Activated CD4-positive, alpha-beta memory T cell treated with anti-CD3 and anti-CD28 coated beads for 36 hours (primary cell): ENCODE measurements at regions not wholly inside any gene's neighbourhood (a gene's known extent, or its start where the extent isn't known, plus 50 kb on each side); places are given as distances from the start of the nearest gene placed in this dataset.
"Not testable (repeated sequence)": the region's sequence is repeated elsewhere in the genome, so short reads cannot be mapped to it uniquely, and the experiment has no call there.

Experiments
- CTCF ChIA-PET: fragments of 350-600 bp; sonication (Branson Sonifier 250); formaldehyde crosslinking; loops from one replicate; lab custom pipeline; 2021; ENCODE audit warnings: antibody characterized with exemption, inconsistent platforms; lab: Charles Lee
- POLR2A ChIA-PET: fragments of 350-600 bp; sonication (Branson Sonifier 250); formaldehyde crosslinking; loops from one replicate; lab custom pipeline; 2021; ENCODE audit warnings: antibody characterized with exemption; lab: Charles Lee
- DNase-seq: peaks from one replicate; pipeline ENCODE4 v3.0.0-alpha.2; 2020
- H3K27ac Mint-ChIP-seq: one replicate; pipeline ENCODE4 v1.8.0; 2021; ENCODE audit warnings: mixed read lengths
- H3K27me3 Mint-ChIP-seq: one replicate; pipeline ENCODE4 v1.8.0; 2021; ENCODE audit warnings: mixed read lengths
- H3K36me3 Mint-ChIP-seq: one replicate; pipeline ENCODE4 v1.8.0; 2021; ENCODE audit warnings: mixed read lengths
- H3K4me1 Mint-ChIP-seq: one replicate; pipeline ENCODE4 v1.8.0; 2021; ENCODE audit warnings: low read depth, mixed read lengths
- H3K4me3 Mint-ChIP-seq: one replicate; pipeline ENCODE4 v1.8.0; 2021; ENCODE audit warnings: mild to moderate bottlenecking, mixed read lengths
- H3K9me3 Mint-ChIP-seq: one replicate; pipeline ENCODE4 v1.8.0; 2021; ENCODE audit warnings: mixed read lengths
- intact Hi-C: fragments of 100-400 bp; cut with micrococcal nuclease; formaldehyde crosslinking; loops from one replicate; pipeline ENCODE4 v1.15.1; 2023

- intact Hi-C loops: no loop called here
- Mint-ChIP-seq H3K27ac (no peak overlapping the region), H3K36me3 (no peaks in the 10 kb centered on the region), H3K4me1 (no peaks in the 10 kb centered on the region), H3K4me3 (no peak overlapping the region), H3K9me3 (no peaks in the 10 kb centered on the region), H3K27me3 (no peaks in the 10 kb centered on the region)
- ChIA-PET POLR2A (no interaction called here), CTCF (no interaction called here)
- no peak for DNase-seq
These were observed 266.1 kb downstream of the SPRY2 start for GRCh38 chr13:80074811-80075210.

DNA sequence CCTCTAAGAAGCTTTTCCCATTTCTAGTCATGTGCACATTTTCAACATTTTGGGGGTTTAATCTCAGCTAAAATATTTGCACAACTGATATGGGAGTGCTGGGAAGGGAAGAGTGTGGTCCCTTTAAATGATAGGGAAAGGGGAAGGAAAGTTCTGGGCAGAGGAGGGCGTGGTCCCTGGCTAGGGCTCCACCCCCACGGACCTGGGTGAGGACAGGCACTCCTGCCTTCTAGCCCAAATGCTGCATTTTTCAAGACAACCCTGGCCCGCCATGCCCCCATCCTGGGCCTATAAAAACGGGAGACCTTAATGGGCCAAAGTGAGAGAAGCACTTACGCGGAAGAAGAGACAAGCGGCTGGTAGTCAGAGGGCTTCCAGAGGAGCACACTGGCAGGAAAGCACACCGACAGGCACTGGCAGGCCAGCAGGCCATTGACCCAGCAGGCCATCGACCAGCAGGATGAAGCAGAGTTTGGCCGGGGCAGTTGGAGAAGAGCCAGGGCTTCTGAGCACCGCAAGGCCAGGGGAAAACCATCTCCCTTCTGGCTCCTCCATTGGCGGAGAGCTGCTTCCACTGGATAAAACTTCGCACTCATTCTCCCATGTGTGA lies 266.7 kb downstream of the SPRY2 start:
- Mint-ChIP-seq H3K4me1 (no peaks in the 10 kb centered on the region), H3K9me3 (no peaks in the 10 kb centered on the region), H3K4me3 (no peak overlapping the region), H3K27ac (no peak overlapping the region), H3K27me3 (no peaks in the 10 kb centered on the region), H3K36me3 (no peaks in the 10 kb centered on the region)
- ChIA-PET CTCF (no interaction called here), POLR2A (interaction anchor here (0.7 kb wide), 1 partner anchor 321 kb away, joined by 3 read pairs; no protein-coding TSS in a partner anchor)
- intact Hi-C loops: no loop called here
- no peak for DNase-seq

DNA sequence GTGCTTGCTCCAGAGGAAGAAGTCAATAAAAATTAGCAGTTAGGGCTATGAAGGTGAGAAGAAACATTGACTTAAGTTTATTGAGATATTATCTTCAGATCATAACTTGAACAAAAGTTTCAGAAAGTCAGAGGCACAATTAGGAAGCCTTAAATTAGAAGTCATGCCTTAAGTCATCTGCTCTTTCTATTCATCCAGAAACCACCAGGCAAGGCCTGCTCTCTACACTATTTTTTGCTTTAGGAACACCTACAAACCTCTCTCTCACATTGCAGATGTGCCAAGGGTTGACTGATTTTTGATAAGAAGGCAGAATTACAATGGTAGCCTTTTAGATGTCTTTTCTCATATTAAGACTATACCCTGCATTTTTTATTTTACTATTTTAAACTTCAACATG lies 268.7 kb downstream of the SPRY2 start:
- no peak for DNase-seq
- no peaks in the 10 kb centered on the region for H3K9me3 Mint-ChIP-seq
- H3K27me3 Mint-ChIP-seq: no peaks in the 10 kb centered on the region
- no peak overlapping the region for H3K27ac Mint-ChIP-seq
- ChIA-PET CTCF (no interaction called here), POLR2A (no interaction called here)
- no peak overlapping the region for H3K4me3 Mint-ChIP-seq
- intact Hi-C loops: no loop called here
- no peaks in the 10 kb centered on the region for H3K36me3 Mint-ChIP-seq
- H3K4me1 Mint-ChIP-seq: no peaks in the 10 kb centered on the region

- no peak for DNase-seq
- Mint-ChIP-seq H3K36me3 (no peaks in the 10 kb centered on the region), H3K27me3 (no peaks in the 10 kb centered on the region), H3K9me3 (no peaks in the 10 kb centered on the region), H3K4me1 (no peaks in the 10 kb centered on the region), H3K27ac (no peak overlapping the region), H3K4me3 (no peak overlapping the region)
- ChIA-PET POLR2A (no interaction called here), CTCF (no interaction called here)
- intact Hi-C loops: no loop called here
These were observed 270.8 kb downstream of the SPRY2 start for GRCh38 chr13:80070024-80070703.

DNA sequence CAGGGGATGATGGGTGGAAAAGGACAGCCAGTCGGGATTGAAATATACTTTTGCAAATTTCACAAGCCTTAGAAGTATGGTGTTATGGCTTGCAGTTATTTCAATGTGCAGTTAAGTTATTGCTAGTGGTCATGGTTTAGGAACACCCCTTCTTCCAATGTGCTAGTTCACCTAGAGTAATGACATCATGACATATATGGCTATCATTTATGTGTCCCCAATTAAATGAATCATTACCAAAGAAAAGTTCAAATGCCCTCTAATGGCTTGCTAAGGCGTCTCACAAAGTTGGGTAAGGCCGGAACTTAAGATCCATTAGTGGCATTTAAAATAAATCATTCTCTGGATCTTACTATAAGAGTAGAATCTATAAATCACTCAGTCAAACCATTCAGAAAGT lies 271.6 kb downstream of the SPRY2 start:
- no peak overlapping the region for H3K4me3 Mint-ChIP-seq
- ChIA-PET POLR2A (no interaction called here), CTCF (no interaction called here)
- H3K4me1 Mint-ChIP-seq: no peaks in the 10 kb centered on the region
- no peak for DNase-seq
- H3K9me3 Mint-ChIP-seq: no peaks in the 10 kb centered on the region
- no peak overlapping the region for H3K27ac Mint-ChIP-seq
- H3K27me3 Mint-ChIP-seq: no peaks in the 10 kb centered on the region
- intact Hi-C loops: no loop called here
- H3K36me3 Mint-ChIP-seq: no peaks in the 10 kb centered on the region

DNA sequence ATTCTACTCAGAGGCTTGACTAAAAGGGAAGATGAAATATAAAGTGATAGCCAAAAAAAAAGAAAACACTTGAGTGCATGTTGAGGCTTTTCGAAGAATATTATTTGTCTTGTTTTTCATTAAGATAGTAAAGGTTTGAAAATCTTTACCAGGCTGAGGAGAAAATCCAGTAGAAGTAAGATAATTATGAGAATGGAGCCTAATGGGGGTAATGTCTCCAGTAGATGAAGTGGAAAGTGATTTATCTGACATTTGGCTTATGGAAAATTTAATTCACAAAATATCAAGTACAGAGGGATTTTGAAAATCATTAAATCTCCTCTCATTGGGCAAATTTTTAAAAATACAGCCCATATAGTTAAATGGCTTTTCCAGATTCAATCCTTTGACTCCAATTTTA lies 274.9 kb downstream of the SPRY2 start:
- intact Hi-C loops: no loop called here
- no peak overlapping the region for H3K4me3 Mint-ChIP-seq
- CTCF ChIA-PET: no interaction called here

DNA sequence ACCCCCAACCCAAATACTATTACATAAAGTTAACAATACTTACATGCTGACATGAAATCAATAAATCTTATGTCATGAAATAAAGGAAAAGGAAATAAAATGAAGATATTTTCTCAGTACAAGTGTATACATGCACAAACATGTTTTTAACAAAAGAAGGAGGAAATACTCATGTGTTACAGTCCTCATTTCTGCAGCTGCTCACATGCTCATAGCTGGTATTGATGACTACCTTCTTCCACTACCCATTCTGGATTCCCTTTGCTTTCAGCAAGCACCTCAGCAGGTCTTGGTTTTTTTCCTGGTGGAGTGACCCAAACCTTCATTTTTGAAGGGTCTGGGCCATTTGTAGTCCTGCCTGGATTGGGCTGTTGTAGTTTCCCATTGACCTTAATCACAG lies 278.5 kb downstream of the SPRY2 start:
- POLR2A ChIA-PET, H3K9me3 Mint-ChIP-seq, intact Hi-C loops, H3K36me3 Mint-ChIP-seq, H3K4me3 Mint-ChIP-seq, H3K27me3 Mint-ChIP-seq, DNase-seq, H3K4me1 Mint-ChIP-seq, CTCF ChIA-PET, H3K27ac Mint-ChIP-seq: not testable (repeated sequence)

More for the DNA sequence above, 274.9 kb downstream of the SPRY2 start:
- H3K36me3 Mint-ChIP-seq: no peaks in the 10 kb centered on the region
- no peaks in the 10 kb centered on the region for H3K4me1 Mint-ChIP-seq
- H3K9me3 Mint-ChIP-seq: no peaks in the 10 kb centered on the region
- no peaks in the 10 kb centered on the region for H3K27me3 Mint-ChIP-seq
- no peak overlapping the region for H3K27ac Mint-ChIP-seq
- POLR2A ChIA-PET: no interaction called here
- DNase-seq: no peak

- Mint-ChIP-seq H3K27me3 (no peaks in the 10 kb centered on the region), H3K4me3 (no peak overlapping the region), H3K27ac (no peak overlapping the region), H3K36me3 (no peaks in the 10 kb centered on the region), H3K4me1 (no peaks in the 10 kb centered on the region), H3K9me3 (no peaks in the 10 kb centered on the region)
- CTCF ChIA-PET: no interaction called here
- POLR2A ChIA-PET: no interaction called here
- intact Hi-C loops: no loop called here
- no peak for DNase-seq
These were observed 281.1 kb downstream of the SPRY2 start for GRCh38 chr13:80059789-80060188.

DNA sequence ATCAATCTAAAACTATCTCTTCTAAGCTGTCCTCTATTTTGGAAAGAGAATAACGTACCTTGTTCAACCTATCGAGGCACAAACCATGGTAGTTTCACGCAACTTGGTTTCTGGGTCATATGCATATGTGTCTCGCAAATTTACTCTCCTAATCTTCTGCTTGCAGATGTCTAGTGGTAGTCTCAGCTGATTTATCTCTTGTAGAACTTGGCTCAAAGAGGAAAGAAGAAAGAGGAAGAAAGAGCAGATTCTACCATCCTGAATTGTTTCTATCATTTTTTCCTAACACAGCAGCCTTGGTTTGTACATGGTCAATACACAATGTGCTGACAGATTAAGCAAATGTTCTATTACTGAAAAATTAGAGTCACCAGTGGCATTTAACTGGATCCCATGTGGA lies 282.3 kb downstream of the SPRY2 start:
- no peak overlapping the region for H3K4me3 Mint-ChIP-seq
- H3K27me3 Mint-ChIP-seq: no peaks in the 10 kb centered on the region
- no peak overlapping the region for H3K27ac Mint-ChIP-seq
- no peaks in the 10 kb centered on the region for H3K36me3 Mint-ChIP-seq
- no peak for DNase-seq
- ChIA-PET POLR2A (no interaction called here), CTCF (no interaction called here)
- no peaks in the 10 kb centered on the region for H3K9me3 Mint-ChIP-seq
- intact Hi-C loops: no loop called here
- no peaks in the 10 kb centered on the region for H3K4me1 Mint-ChIP-seq

DNA sequence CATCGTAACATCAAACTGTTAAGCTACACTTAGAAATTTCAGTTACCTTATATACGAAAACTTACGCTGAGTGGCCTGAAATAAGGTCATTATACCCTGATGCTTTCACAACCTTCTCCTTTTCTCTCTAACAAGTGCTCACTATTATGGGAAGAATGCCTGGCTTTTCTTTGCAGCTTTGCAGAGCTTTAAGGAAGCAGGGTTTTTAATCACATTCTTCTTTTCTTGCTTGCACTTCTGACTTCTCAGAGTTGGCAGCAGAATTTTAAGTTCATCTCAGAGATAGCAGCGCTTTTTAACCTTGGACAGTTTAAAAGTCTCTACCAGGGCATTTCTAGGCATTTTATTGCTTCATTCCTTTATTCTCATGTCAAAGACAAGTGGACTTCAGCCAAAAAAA lies 285.1 kb downstream of the SPRY2 start:
- H3K4me3 Mint-ChIP-seq: no peak overlapping the region
- H3K36me3 Mint-ChIP-seq: no peaks in the 10 kb centered on the region
- no peak for DNase-seq
- H3K4me1 Mint-ChIP-seq: no peaks in the 10 kb centered on the region
- intact Hi-C loops: no loop called here
- no peaks in the 10 kb centered on the region for H3K9me3 Mint-ChIP-seq
- POLR2A ChIA-PET: no interaction called here
- H3K27ac Mint-ChIP-seq: no peak overlapping the region
- no peaks in the 10 kb centered on the region for H3K27me3 Mint-ChIP-seq
- CTCF ChIA-PET: no interaction called here

DNA sequence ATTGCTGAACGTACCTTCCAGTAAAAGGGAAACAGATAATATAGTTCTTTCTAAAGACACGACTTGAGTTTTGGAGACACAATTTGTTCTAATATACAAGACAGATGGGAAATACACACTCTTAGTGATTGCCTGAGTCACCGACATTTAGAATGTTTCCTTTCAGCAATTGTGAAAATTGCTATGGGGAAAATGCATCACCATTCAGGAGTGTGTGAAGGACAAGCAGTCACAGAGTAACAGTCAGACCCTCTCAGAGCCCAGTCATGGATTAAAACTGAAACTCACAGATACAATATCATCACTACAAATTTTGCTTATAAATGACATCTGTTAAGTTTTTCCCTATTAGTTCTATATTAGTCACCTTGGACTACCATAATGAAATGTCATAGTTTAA lies 286.1 kb downstream of the SPRY2 start:
- no peak overlapping the region for H3K27ac Mint-ChIP-seq
- H3K9me3 Mint-ChIP-seq: no peaks in the 10 kb centered on the region
- no peaks in the 10 kb centered on the region for H3K27me3 Mint-ChIP-seq
- ChIA-PET POLR2A (no interaction called here), CTCF (no interaction called here)
- no peaks in the 10 kb centered on the region for H3K36me3 Mint-ChIP-seq
- DNase-seq: no peak
- intact Hi-C loops: no loop called here
- no peaks in the 10 kb centered on the region for H3K4me1 Mint-ChIP-seq
- H3K4me3 Mint-ChIP-seq: no peak overlapping the region

- Mint-ChIP-seq H3K4me3 (no peak overlapping the region), H3K36me3 (no peaks in the 10 kb centered on the region), H3K9me3 (no peaks in the 10 kb centered on the region), H3K27ac (no peak overlapping the region), H3K4me1 (peaks cover 5% of the 10 kb centered on the region), H3K27me3 (no peaks in the 10 kb centered on the region)
- CTCF ChIA-PET: no interaction called here
- POLR2A ChIA-PET: no interaction called here
- intact Hi-C loops: no loop called here
- no peak for DNase-seq
These were observed 288.6 kb downstream of the SPRY2 start for GRCh38 chr13:80052286-80052685.

- POLR2A ChIA-PET: no interaction called here
- no peak for DNase-seq
- CTCF ChIA-PET: no interaction called here
- Mint-ChIP-seq H3K4me3 (no peak overlapping the region), H3K4me1 (peaks cover 5% of the 10 kb centered on the region), H3K27ac (no peak overlapping the region), H3K9me3 (no peaks in the 10 kb centered on the region), H3K36me3 (no peaks in the 10 kb centered on the region), H3K27me3 (no peaks in the 10 kb centered on the region)
- intact Hi-C loops: no loop called here
These were observed 290.7 kb downstream of the SPRY2 start for GRCh38 chr13:80050252-80050651.
